Endothelial cell of umbilical vein (primary cell): ENCODE measurements at regions not wholly inside any gene's neighbourhood (a gene's known extent, or its start where the extent isn't known, plus 50 kb on each side); places are given as distances from the start of the nearest gene placed in this dataset.

Source experiments
- BruUV-seq: library from RNA; stranded (reverse); fragments of 400-500 nt; replicated peaks from 2 replicates; lab custom pipeline; 2021; lab: Mats Ljungman, UMichigan
- CTCF ChIA-PET: fragments of 300-600, 350-600 bp; sonication (Branson Sonifier 250); formaldehyde crosslinking; loops from one replicate; lab custom pipeline; 2021; ENCODE audit warnings: antibody characterized with exemption, inconsistent platforms; lab: Charles Lee
- POLR2A ChIA-PET: fragments of 300-600, 350-600 bp; sonication (Branson Sonifier 250); formaldehyde crosslinking; loops from one replicate; lab custom pipeline; 2021; ENCODE audit warnings: antibody characterized with exemption, inconsistent platforms; lab: Charles Lee
- DNase-seq: peaks from one replicate; pipeline ENCODE4 v3.0.0-alpha.2; 2011; ENCODE audit warnings: low read depth, low spot score
- FAIRE-seq: peaks from 2 replicates; lab custom pipeline; 2011; peaks lifted over from hg19 to GRCh38; lab: Jason Lieb, UNC
- H2AFZ ChIP-seq: 2 replicates; pipeline ENCODE4 v1.6.0; 2012; ENCODE audit warnings: low read depth, low read length, control low read depth, inconsistent platforms
- H3K27ac ChIP-seq: 2 replicates; pipeline ENCODE4 v1.5.1; 2011; ENCODE audit warnings: low read depth, mild to moderate bottlenecking, control low read depth, low read length, moderate library complexity; ENCODE audit not compliant: insufficient read depth
- H3K27me3 ChIP-seq, 2 experiments: 2 replicates each; pipeline versions ENCODE4 v1.6.0 to v1.6.1; 2011; ENCODE audit warnings: low read length in 2 of 2, mixed read lengths in 1 of 2; ENCODE audit not compliant: control insufficient read depth in 2 of 2, insufficient read depth in 2 of 2
- H3K36me3 ChIP-seq, 2 experiments: 2 replicates in 1 of 2; 3 replicates in 1 of 2; pipeline ENCODE4 v1.5.1; 2011; ENCODE audit warnings: low read length in 2 of 2, mild to moderate bottlenecking in 1 of 2, moderate library complexity in 1 of 2; ENCODE audit not compliant: control insufficient read depth in 2 of 2, insufficient read depth in 2 of 2; ENCODE audit errors: extremely low read depth in 1 of 2
- H3K4me1 ChIP-seq: 3 replicates; pipeline ENCODE4 v1.5.1; 2011; ENCODE audit warnings: mild to moderate bottlenecking, low read length; ENCODE audit not compliant: control insufficient read depth, insufficient read depth; ENCODE audit errors: extremely low read depth
- H3K4me2 ChIP-seq: 2 replicates; pipeline ENCODE4 v1.6.1; 2011; ENCODE audit warnings: low read length, control low read depth, mixed read lengths; ENCODE audit not compliant: insufficient read depth
- H3K4me3 ChIP-seq, 3 experiments: fragments of 200-600 bp in 1 of 3; sonication (generic), shearing (Covaris generic) in 1 of 3; replicated peaks in 1 of 3; 2 replicates each; pipeline ENCODE4 v1.5.1; 2011 to 2016; ENCODE audit warnings: control low read depth in 3 of 3, low read length in 3 of 3, mild to moderate bottlenecking in 2 of 3, inconsistent platforms in 1 of 3, low read depth in 1 of 3, moderate library complexity in 1 of 3; ENCODE audit not compliant: insufficient read depth in 1 of 3
- H3K79me2 ChIP-seq: 2 replicates; pipeline ENCODE4 v1.6.0; 2012; ENCODE audit warnings: low read length, inconsistent platforms; ENCODE audit not compliant: control insufficient read depth, insufficient read depth
- H3K9ac ChIP-seq: replicated peaks from 2 replicates; pipeline ENCODE3; 2011; ENCODE audit warnings: low read length, control low read depth; ENCODE audit not compliant: insufficient read depth; ENCODE audit errors: extremely low read depth
- H3K9me1 ChIP-seq: replicated peaks from 3 replicates; pipeline ENCODE4 v1.6.0; 2011; ENCODE audit warnings: mild to moderate bottlenecking, low read length; ENCODE audit not compliant: control insufficient read depth, insufficient read depth; ENCODE audit errors: extremely low read depth
- H3K9me3 ChIP-seq: replicated peaks from 2 replicates; pipeline ENCODE4 v1.5.1; 2012; ENCODE audit warnings: low read length, inconsistent platforms; ENCODE audit not compliant: control insufficient read depth, insufficient read depth
- H4K20me1 ChIP-seq: replicated peaks from 2 replicates; pipeline ENCODE3; 2011; ENCODE audit warnings: mild to moderate bottlenecking, low read length; ENCODE audit not compliant: control insufficient read depth, insufficient read depth; ENCODE audit errors: extremely low read depth
- EZH2 ChIP-seq: IDR thresholded peaks from 2 replicates; pipeline ENCODE4 v1.6.1; 2012; ENCODE audit warnings: borderline replicate concordance, low read depth, mild to moderate bottlenecking, moderate library complexity, low read length, inconsistent platforms; ENCODE audit not compliant: severe bottlenecking
- FOS ChIP-seq: IDR thresholded peaks from 2 replicates; pipeline ENCODE4 v1.6.1; 2011; ENCODE audit warnings: mild to moderate bottlenecking, low read length, moderate library complexity, borderline replicate concordance; ENCODE audit not compliant: insufficient read depth
- GATA2 ChIP-seq: IDR thresholded peaks from 2 replicates; pipeline ENCODE4 v1.7.0; 2011; ENCODE audit warnings: low read depth, mild to moderate bottlenecking, moderate library complexity, mixed read lengths, low read length; ENCODE audit not compliant: insufficient read length, insufficient read depth
- JUN ChIP-seq: IDR thresholded peaks from 2 replicates; pipeline ENCODE4 v1.6.1; 2011; ENCODE audit warnings: borderline replicate concordance, low read depth; ENCODE audit not compliant: insufficient read length, insufficient read depth
- MYC ChIP-seq: IDR thresholded peaks from one replicate; pipeline ENCODE4 v1.6.1; 2011; ENCODE audit warnings: mild to moderate bottlenecking, low read depth, low read length
- POLR2A ChIP-seq: IDR thresholded peaks from 2 replicates; pipeline ENCODE4 v1.6.1; 2012; ENCODE audit warnings: low read depth, mild to moderate bottlenecking, control low read depth, low read length
- POLR2AphosphoS5 ChIP-seq: IDR thresholded peaks from 2 replicates; pipeline ENCODE4 v1.6.1; 2012; ENCODE audit warnings: low read depth, mild to moderate bottlenecking, control low read depth, low read length, moderate library complexity; ENCODE audit not compliant: insufficient read depth
- dilution Hi-C: fragments of 300-500 bp; cut with MboI; formaldehyde crosslinking; loops from one replicate; pipeline ENCODE4 v1.15.0; 2019; ENCODE audit warnings: low sequenced_read_pairs; ENCODE audit not compliant: extremely low pct_ligation_motif_present
- intact Hi-C: fragments of 100-400 bp; cut with micrococcal nuclease; formaldehyde crosslinking; loops from one replicate; pipeline ENCODE4 v1.10.0; 2022
- TF ChIP-seq, protein P1 (sequence below), 2 donors: IDR thresholded peaks; 1 replicate in 1 of 2; 2 replicates in 1 of 2; pipeline ENCODE4 v1.5.1; 2011; ENCODE audit warnings: low read length in 2 of 2, mild to moderate bottlenecking in 2 of 2, moderate library complexity in 2 of 2, control low read depth in 1 of 2, inconsistent platforms in 1 of 2, low read depth in 1 of 2; ENCODE audit not compliant: insufficient read depth in 1 of 2; ENCODE audit errors: extremely low read depth in 1 of 2
- TF ChIP-seq, protein P2 (sequence below): IDR thresholded peaks from 2 replicates; pipeline ENCODE4 v1.6.1; 2011; ENCODE audit not compliant: insufficient read depth, insufficient read length

DNA sequence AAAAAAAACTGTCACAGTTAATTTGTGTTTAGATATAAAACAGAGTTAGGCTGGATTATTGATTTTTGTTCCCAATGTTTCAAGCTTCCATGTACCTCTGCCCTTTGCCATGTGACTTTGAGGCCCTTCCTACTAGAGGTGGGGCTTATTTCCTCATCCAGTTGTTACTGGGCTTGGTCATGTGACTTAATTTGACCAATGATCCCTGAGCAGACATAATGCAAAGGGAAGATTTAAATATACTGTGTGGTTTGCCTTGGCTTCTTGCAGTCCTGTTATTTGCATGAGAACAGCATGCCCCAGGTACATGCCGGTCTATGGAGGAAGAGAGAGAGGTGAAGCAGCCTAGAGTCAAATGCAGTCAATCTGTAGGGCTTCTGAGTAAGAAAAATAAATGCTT is 347.0 kb downstream of the MIAT start:
- no peak for FAIRE-seq
- POLR2A ChIA-PET: no interaction called here
- H3K4me2 ChIP-seq: no peak overlapping the region
- dilution Hi-C loops (no loop called here), intact Hi-C loops (no loop called here)
- H3K9ac ChIP-seq: no peak overlapping the region
- H3K4me1 ChIP-seq: no peaks in the 10 kb centered on the region
- H3K79me2 ChIP-seq: no peaks in the 10 kb centered on the region
- H2AFZ ChIP-seq: no peak overlapping the region
- no peaks in the 10 kb centered on the region for H4K20me1 ChIP-seq
- peaks cover 4 to 8% of the 10 kb centered on the region in 2 experiments for H3K27me3 ChIP-seq
- no peaks in the 10 kb centered on the region for H3K36me3 ChIP-seq
- H3K4me3 ChIP-seq: no peak overlapping the region
- CTCF ChIA-PET: no interaction called here
- TF ChIP-seq POLR2A (no peak), FOS (no peak), JUN (no peak), EZH2 (no peak), GATA2 (no peak)
- TF ChIP-seq, protein P1, sequence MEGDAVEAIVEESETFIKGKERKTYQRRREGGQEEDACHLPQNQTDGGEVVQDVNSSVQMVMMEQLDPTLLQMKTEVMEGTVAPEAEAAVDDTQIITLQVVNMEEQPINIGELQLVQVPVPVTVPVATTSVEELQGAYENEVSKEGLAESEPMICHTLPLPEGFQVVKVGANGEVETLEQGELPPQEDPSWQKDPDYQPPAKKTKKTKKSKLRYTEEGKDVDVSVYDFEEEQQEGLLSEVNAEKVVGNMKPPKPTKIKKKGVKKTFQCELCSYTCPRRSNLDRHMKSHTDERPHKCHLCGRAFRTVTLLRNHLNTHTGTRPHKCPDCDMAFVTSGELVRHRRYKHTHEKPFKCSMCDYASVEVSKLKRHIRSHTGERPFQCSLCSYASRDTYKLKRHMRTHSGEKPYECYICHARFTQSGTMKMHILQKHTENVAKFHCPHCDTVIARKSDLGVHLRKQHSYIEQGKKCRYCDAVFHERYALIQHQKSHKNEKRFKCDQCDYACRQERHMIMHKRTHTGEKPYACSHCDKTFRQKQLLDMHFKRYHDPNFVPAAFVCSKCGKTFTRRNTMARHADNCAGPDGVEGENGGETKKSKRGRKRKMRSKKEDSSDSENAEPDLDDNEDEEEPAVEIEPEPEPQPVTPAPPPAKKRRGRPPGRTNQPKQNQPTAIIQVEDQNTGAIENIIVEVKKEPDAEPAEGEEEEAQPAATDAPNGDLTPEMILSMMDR (IDR thresholded peaks at IDR 0.05; ENCODE audit: extremely low read depth in 1 of 2, insufficient read depth in 1 of 2, low read depth in 1 of 2, low read length in 2 of 2): no peak
- no peaks in the 10 kb centered on the region for H3K9me1 ChIP-seq
- no peaks in the 10 kb centered on the region for H3K9me3 ChIP-seq
- no peak overlapping the region for H3K27ac ChIP-seq
- BruUV-seq: no TSS peak
- DNase-seq: no peak

DNA sequence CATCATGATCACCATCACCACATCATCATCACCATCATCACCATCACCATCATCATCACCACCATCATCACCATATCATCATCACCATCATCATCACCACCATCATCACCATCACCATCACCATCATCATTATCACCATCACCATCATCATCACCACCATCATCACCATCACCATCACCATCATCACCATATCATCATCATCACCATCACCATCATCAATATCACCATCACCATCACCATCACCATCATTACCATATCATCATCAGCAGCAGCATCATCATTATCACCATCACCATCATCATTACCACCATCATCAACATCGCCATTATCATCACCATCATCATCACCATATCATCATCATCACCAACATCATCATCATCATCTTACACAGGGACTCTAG is 351.1 kb downstream of the MIAT start:
- Histone ChIP-seq H3K27me3 (peaks cover under 1 to 3% of the 10 kb centered on the region in 2 experiments), H3K4me1 (no peaks in the 10 kb centered on the region), H3K9ac (no peak overlapping the region), H3K36me3 (no peaks in the 10 kb centered on the region), H3K9me1 (no peaks in the 10 kb centered on the region), H3K27ac (no peak overlapping the region), H2AFZ (no peak overlapping the region), H3K79me2 (no peaks in the 10 kb centered on the region), H4K20me1 (no peaks in the 10 kb centered on the region), H3K4me2 (no peak overlapping the region), H3K4me3 (no peak overlapping the region), H3K9me3 (no peaks in the 10 kb centered on the region)
- FAIRE-seq (no peak), DNase-seq (no peak)
- ChIA-PET CTCF (no interaction called here), POLR2A (no interaction called here)
- intact Hi-C loops: no loop called here
- dilution Hi-C loops: no loop called here
- no peak for TF ChIP-seq POLR2A
- no peak for TF ChIP-seq POLR2AphosphoS5
- no peak for TF ChIP-seq EZH2
- TF ChIP-seq MYC: no peak
- TF ChIP-seq JUN: no peak
- TF ChIP-seq, protein P2, sequence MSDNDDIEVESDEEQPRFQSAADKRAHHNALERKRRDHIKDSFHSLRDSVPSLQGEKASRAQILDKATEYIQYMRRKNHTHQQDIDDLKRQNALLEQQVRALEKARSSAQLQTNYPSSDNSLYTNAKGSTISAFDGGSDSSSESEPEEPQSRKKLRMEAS: no peak
- no peak for TF ChIP-seq FOS
- no peak for TF ChIP-seq GATA2
- TF ChIP-seq, protein P1 (IDR thresholded peaks at IDR 0.05; ENCODE audit: extremely low read depth in 1 of 2, insufficient read depth in 1 of 2, low read depth in 1 of 2, low read length in 2 of 2): no peak
- no TSS peak for BruUV-seq
